M059J (cell line): ENCODE measurements at regions not wholly inside any gene's neighbourhood (a gene's known extent, or its start where the extent isn't known, plus 50 kb on each side); places are given as distances from the start of the nearest gene placed in this dataset.
"Not testable (repeated sequence)": the region's sequence is repeated elsewhere in the genome, so short reads cannot be mapped to it uniquely, and the experiment has no call there.

ENCODE experiments used
- DNase-seq: peaks from one replicate; pipeline ENCODE4 v3.0.0-alpha.2; 2012; ENCODE audit warnings: low read depth

DNA sequence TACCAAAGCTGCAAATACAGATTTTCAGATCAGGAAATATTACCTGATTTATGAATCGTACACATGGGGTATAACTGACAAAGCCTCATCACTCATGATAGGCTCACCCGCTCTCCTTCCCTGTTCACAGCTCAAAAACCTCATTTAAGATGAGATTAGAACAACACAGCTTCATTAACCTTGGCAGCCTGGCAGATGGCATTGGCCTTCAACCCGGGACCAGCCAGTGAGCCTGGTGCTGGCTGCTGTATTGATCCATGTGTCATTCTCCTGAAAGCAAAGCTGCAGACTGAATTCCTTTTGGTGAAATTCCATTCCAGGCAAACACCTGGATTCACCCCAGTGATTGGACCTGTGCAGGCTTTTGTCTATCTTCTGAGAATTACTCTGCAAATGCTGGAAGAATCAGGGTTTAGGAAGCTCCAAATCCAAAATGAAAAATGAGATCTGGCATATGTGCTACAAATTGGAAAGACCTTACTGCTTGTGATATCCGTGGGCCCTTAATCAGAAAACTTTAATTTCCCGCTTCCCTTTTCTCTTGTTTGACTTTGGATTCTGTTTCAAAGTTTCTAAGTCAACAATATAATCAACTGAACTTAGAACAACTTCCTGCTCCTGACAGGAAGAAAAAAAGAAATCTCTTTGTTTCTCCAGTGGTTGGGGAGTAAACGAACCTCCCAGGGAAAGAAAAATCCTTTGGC, 189.1 kb upstream of the KBTBD8 start:
- DNase-seq: no peak

DNA sequence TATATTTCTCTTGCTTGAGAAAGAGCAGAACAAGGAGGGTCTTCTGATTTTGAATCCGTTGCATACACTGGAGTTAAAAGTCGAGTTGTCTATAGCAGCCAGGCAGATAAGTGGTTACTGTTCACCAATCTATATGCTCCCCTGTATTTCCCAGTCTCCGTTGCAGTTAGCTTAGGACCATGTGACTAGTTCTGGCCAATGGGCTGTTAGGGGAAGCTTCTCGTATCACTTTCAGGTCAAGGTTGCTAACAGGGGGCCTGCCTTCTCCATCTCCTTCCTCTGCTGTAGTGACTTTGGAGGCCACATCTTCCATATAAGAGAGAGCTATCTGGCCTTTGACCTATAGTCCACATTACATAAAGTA, 188.5 kb upstream of the KBTBD8 start:
- DNase-seq: no peak

DNA sequence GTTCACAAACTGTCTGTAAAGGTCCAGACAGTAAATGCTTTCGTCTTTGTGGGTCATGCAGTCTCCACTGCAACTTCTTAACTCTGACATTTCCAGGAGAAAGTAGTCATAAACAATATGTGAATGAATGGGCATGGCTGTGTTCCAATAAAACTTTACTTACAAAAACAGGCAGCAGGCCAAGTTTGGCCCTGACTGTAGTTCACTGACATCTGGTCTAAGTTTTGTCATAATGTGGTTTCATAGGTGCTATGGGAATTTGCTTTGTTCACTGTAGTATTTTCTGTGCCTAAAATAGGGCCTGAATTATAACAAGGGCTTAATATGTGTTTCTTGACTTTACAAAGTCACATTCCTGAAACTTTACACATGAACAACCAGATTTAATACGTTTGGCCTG, 186.0 kb upstream of the KBTBD8 start:
- DNase-seq: peak; percentile 23

GRCh38 chr3:66812741-66813140, 185.4 kb upstream of the KBTBD8 start:
- DNase-seq: no peak

DNA sequence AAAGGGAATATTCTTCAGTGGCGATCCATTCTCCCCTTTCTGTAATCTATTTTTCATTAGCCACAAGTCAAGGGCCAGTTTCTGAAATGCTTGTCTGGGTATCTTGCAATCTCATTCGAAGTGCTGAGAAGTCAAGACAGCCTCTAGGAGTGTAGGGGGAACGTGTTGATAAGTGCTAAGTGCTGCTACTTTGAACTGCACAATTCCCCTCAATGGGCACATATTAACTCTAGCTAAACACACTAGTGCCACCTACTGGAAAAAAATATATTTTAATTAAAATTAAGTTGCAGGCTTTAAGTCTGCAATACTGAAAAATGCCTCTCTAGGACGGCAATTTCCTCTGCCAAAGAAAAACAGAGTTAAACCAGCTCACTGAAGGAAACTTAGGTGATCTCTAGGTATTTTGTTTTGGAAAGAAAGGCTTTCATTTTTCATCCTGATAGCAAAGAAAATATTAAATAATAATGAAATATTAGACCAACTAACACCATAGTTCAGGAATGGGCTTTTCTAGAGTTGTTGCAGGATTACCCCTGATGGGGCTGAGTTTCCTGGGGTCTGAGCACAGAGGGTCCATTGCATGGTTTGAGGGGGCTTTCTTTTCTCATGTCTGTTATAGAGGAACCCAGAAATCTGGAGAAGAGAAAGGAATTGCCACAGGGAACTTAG, 181.9 kb upstream of the KBTBD8 start:
- peak; percentile 24 for DNase-seq

DNA sequence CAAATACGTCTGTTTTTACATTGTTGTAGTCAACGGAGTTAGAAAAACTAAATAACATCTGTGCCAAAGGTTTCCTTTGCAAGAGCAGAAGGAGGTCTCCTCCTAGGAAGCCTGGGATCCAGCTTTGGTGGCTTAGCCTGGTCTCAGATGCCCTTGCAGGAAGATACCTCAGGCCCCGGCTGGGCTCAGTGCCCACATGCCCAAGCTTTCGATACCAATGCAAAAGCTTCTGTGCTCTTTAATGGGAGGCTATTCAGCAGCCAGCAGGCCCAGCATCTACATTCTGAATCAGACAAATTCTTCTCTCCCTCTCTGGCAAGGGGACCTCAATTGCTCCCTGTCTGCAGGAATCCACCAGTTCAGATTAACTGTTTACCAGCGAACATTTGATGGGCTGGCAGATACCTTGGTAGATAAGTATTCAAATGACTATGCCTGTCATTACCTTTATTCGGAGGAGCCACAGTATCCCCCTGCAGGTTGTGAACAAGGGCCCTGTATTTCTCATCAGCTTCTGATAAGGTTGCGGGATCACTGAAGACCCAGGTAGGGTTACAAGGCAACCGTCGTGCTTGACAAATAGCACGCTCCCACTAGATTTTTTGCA, 180.1 kb upstream of the KBTBD8 start:
- no peak for DNase-seq

DNA sequence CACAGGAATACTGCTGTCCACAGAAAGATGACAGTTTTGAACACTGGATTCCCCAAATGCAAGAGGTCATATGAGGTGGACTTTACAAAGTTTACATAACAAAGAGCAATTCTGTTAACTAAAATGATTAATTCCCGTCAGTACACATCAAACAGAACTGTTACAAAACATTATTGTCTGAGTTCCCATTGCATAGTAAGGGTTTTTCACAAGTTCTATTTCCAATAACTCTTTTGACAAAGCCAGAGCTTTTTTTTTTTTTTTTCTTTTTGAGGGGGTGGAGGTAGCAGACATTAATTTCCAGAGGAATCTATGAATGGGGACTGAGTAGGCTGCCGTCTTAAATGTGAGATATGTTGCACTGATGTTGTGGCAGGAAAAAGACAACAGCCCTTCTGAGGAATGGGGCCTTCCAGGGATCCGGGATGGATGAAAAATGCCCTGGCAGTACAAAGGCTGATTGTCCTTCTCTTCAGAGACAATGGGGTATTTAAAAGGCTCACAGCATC, 178.1 kb upstream of the KBTBD8 start:
- no peak for DNase-seq

GRCh38 chr3:66822186-66823008, 175.7 kb upstream of the KBTBD8 start:
- peak; percentile 35 for DNase-seq

DNA sequence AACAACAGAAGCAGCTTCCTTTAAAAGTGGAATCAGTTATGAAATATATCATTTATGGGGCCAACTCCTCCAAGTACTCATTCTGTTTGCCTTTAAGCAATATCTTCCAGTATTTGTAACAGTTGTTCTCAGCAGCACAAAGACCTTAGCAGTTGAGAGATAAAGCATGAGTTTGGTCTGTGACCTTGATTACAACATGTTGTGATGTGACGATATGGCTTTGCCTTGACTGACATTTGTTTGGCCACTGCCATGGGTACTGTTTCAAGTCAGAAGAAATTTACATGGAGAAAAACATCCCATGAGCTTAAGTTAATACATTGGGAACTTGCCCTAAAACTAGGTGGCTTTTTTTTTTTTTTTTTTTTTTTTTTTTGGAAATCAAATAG, 175.1 kb upstream of the KBTBD8 start:
- no peak for DNase-seq

GRCh38 chr3:66823532-66823931, 174.6 kb upstream of the KBTBD8 start:
- no peak for DNase-seq

- DNase-seq: no peak
Measured at GRCh38 chr3:66825375-66825774, 172.7 kb upstream of the KBTBD8 start.

DNA sequence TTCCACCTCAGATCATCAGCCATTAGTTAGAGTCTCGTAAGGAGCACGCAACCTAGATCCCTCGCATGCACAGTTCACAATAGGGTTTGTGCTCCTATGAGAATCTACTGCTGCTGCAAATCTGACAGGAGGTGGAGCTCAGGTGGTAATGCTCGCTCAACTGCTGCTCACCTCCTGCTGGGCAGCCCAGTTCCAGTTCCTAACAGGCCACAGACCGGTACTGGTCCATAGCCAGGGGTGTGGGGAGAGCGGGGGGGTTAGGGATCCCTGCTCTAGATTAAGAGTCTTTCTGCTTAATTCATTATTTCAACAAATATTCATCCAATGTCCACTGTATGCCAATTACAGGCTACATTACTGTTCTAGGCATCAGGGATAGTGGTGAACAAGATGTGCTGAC, 170.4 kb upstream of the KBTBD8 start:
- DNase-seq: no peak

- DNase-seq: no peak
Measured at GRCh38 chr3:66828303-66828702, 169.8 kb upstream of the KBTBD8 start.

DNA sequence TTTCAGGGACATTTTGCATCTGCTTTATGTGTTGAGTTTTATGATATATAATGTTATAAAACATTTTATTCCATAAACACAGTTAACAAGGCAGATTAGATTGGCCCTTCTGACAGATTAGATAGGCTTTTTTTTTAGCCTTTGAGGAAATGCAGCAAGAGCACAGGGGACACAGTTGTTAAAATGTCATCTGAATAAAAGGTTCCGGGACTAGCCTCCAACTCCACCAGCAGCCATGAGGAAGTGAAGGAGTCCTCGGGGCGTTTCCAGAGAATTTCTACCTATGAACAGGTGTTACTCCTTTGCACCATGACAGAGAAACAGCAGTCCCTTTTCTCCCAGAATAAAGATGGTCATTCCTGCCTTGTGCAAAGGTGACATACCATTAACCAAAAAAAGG, 167.8 kb upstream of the KBTBD8 start:
- DNase-seq: no peak

DNA sequence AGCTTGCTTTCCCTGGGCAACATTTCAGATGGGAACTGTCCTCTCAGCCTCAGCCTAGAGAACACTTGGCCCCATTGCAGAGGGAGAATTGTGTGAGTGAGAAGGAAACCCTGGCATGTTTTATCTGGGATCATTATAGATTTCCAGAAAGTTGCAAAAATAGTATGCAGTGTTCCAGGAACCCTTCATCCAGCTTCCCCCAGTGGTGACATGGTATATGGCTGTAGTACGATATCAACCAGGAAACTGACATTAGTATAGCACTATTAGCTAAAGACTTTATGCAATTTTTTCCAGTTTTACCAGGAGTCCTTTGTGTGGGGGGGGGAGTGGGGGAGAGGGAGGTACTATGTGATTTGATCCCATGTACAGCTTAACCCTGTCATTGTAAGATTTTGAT, 166.2 kb upstream of the KBTBD8 start:
- DNase-seq: no peak

DNA sequence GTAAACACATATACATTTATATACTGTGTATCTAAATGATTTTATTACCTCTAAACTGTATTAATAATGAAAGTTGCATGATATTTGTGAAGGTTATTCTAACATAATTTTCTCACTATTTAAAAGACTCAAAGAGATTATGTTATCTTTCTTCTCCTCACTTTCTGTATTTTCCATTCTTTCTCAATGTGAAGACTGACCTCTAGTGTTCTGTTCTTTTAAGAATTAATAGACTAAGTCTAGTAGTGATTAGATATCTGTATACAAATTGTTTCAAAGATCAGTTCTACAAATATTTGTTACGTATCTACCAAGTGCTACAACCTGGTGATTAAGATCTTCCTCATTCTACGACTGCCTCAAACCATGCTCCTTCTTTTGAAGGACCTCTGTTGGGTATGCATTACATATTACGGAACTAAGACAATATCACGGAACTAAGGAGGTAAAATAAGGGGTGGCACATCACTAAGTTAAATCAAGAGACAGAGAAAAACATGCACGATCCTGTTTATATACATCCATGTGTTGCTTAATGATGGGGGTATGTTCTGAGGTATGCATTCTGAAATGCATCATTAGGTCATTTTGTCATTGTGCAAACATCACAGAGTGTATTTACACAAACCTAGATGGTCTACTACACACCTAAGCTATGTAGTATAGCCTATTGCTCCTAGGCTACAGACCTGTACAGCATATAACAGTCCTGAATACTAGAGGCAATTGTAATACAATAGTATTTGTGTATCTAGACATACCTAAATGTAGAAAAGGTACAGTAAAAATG, 161.5 kb upstream of the KBTBD8 start:
- DNase-seq: no peak

- no peak for DNase-seq
Measured at GRCh38 chr3:66838704-66839103, 159.4 kb upstream of the KBTBD8 start.

- no peak for DNase-seq
Measured at GRCh38 chr3:66839508-66839907, 158.6 kb upstream of the KBTBD8 start.

DNA sequence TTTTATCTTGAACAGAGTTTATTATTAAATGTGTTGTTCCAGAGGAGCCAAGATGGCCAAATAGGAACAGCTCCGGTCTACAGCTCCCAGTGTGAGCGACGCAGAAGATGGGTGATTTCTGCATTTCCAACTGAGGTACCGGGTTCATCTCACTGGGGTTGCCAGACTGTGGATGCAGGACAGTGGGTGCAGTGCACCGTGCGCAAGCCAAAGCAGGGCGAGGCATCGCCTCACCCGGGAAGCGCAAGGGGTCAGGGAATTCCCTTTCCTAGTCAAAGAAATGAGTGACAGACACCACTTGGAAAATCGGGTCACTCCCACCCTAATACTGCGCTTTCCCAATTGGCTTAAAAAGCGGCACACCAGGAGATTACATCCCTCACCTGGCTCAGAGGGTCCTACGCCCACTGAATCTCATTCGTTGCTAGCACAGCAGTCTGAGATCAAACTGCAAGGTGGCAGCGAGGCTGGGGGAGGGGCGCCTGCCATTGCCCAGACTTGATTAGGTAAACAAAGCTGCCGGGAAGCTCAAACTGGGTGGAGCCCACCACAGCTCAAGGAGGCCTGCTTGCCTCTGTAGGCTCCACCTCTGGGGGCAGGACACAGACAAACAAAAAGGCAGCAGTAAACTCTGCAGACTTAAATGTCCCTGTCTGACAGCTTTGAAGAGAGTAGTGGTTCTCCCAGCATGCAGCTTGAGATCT, 155.2 kb upstream of the KBTBD8 start:
- not testable (repeated sequence) for DNase-seq

GRCh38 chr3:66851894-66852613, 146.1 kb upstream of the KBTBD8 start:
- DNase-seq: no peak
